ENCODE measurements at regions not wholly inside any gene's neighbourhood (a gene's known extent, or its start where the extent isn't known, plus 50 kb on each side); places are given as distances from the start of the nearest gene placed in this dataset.

GRCh38 chr11:110778343-110778742 is 66.1 kb upstream of the ARHGAP20 start:
- Histone ChIP-seq H3K36me3 (replicated peaks in 1 of 2; ENCODE audit: control insufficient read depth in 2 of 2, insufficient read depth in 2 of 2, low read length in 2 of 2) (no peaks in the 10 kb centered on the region), H3K4me3 (ENCODE audit: low read length in 2 of 2) (no peak overlapping the region), H2BK12ac (ENCODE audit: low read length) (no peak overlapping the region), H3K14ac (ENCODE audit: low read length) (no peak overlapping the region), H2AK5ac (ENCODE audit: low read depth, low read length) (no peak overlapping the region), H4K8ac (ENCODE audit: low read depth, low read length) (no peak overlapping the region), H3K27me3 (ENCODE audit: control insufficient read depth in 3 of 3, insufficient read depth in 3 of 3, low read depth in 1 of 3, low read length in 3 of 3) (no peaks in the 10 kb centered on the region), H3K79me1 (ENCODE audit: low read depth, low read length) (no peaks in the 10 kb centered on the region), H4K91ac (ENCODE audit: low read depth, low read length, poor library complexity) (no peak overlapping the region), H2BK120ac (ENCODE audit: low read depth, low read length) (no peak overlapping the region), H3K4ac (ENCODE audit: low read length) (no peak overlapping the region), H3K4me1 (ENCODE audit: control insufficient read depth in 2 of 2, insufficient read depth in 1 of 2, low read depth in 1 of 2, low read length in 2 of 2) (no peaks in the 10 kb centered on the region), H2BK5ac (ENCODE audit: low read length) (no peak overlapping the region), H3K23ac (ENCODE audit: low read depth, low read length, poor library complexity) (no peak overlapping the region), H3K9me3 (replicated peaks in 1 of 2; ENCODE audit: control insufficient read depth in 2 of 2, insufficient read depth in 1 of 2, low read depth in 1 of 2, low read length in 2 of 2) (no peaks in the 10 kb centered on the region), H3K9ac (ENCODE audit: low read depth, low read length, poor library complexity) (no peak overlapping the region), H2BK15ac (ENCODE audit: low read length) (no peak overlapping the region), H3K4me2 (ENCODE audit: insufficient read depth, low read length, poor library complexity, severe bottlenecking) (no peak overlapping the region), H3K18ac (ENCODE audit: low read length) (no peak overlapping the region), H2AFZ (ENCODE audit: low read length) (no peak overlapping the region), H3K27ac (replicated peaks; ENCODE audit: low read length) (no peak overlapping the region)
- WGBS, 2 donors (ENCODE audit: extremely low coverage in 2 of 2, insufficient read length in 2 of 2, insufficient replicate concordance in 1 of 2), result no CpG with 5 or more reads among the region's 1 CpG
- no peak for DNase-seq (ENCODE audit: low spot score)

- Histone ChIP-seq H3K27ac (replicated peaks; ENCODE audit: low read length) (no peak overlapping the region), H3K9ac (ENCODE audit: low read depth, low read length, poor library complexity) (no peak overlapping the region), H4K91ac (ENCODE audit: low read depth, low read length, poor library complexity) (no peak overlapping the region), H3K4me1 (ENCODE audit: control insufficient read depth in 2 of 2, insufficient read depth in 1 of 2, low read depth in 1 of 2, low read length in 2 of 2) (no peaks in the 10 kb centered on the region), H3K4me3 (ENCODE audit: low read length in 2 of 2) (no peak overlapping the region), H2AFZ (ENCODE audit: low read length) (no peak overlapping the region), H3K18ac (ENCODE audit: low read length) (no peak overlapping the region), H2BK120ac (ENCODE audit: low read depth, low read length) (no peak overlapping the region), H2BK12ac (ENCODE audit: low read length) (no peak overlapping the region), H4K8ac (ENCODE audit: low read depth, low read length) (no peak overlapping the region), H2BK5ac (ENCODE audit: low read length) (no peak overlapping the region), H3K27me3 (ENCODE audit: control insufficient read depth in 3 of 3, insufficient read depth in 3 of 3, low read depth in 1 of 3, low read length in 3 of 3) (no peaks in the 10 kb centered on the region), H3K4me2 (ENCODE audit: insufficient read depth, low read length, poor library complexity, severe bottlenecking) (no peak overlapping the region), H3K4ac (ENCODE audit: low read length) (no peak overlapping the region), H3K36me3 (replicated peaks in 1 of 2; ENCODE audit: control insufficient read depth in 2 of 2, insufficient read depth in 2 of 2, low read length in 2 of 2) (no peaks in the 10 kb centered on the region), H2AK5ac (ENCODE audit: low read depth, low read length) (no peak overlapping the region), H3K23ac (ENCODE audit: low read depth, low read length, poor library complexity) (no peak overlapping the region), H2BK15ac (ENCODE audit: low read length) (no peak overlapping the region), H3K9me3 (replicated peaks in 1 of 2; ENCODE audit: control insufficient read depth in 2 of 2, insufficient read depth in 1 of 2, low read depth in 1 of 2, low read length in 2 of 2) (no peaks in the 10 kb centered on the region), H3K79me1 (ENCODE audit: low read depth, low read length) (no peaks in the 10 kb centered on the region), H3K14ac (ENCODE audit: low read length) (no peak overlapping the region)
- WGBS, 2 donors (ENCODE audit: extremely low coverage in 2 of 2, insufficient read length in 2 of 2, insufficient replicate concordance in 1 of 2), result no CpG with 5 or more reads among the region's 2 CpGs
- DNase-seq (ENCODE audit: low spot score), result no peak
Measured at GRCh38 chr11:110777775-110778174, 65.5 kb upstream of the ARHGAP20 start.

GRCh38 chr11:110776081-110776480 is 63.8 kb upstream of the ARHGAP20 start:
- no peak overlapping the region for H2BK120ac ChIP-seq (ENCODE audit: low read depth, low read length)
- H2BK12ac ChIP-seq (ENCODE audit: low read length), result no peak overlapping the region
- no peaks in the 10 kb centered on the region for H3K4me1 ChIP-seq (ENCODE audit: control insufficient read depth in 2 of 2, insufficient read depth in 1 of 2, low read depth in 1 of 2, low read length in 2 of 2)
- no peaks in the 10 kb centered on the region for H3K9me3 ChIP-seq (replicated peaks in 1 of 2; ENCODE audit: control insufficient read depth in 2 of 2, insufficient read depth in 1 of 2, low read depth in 1 of 2, low read length in 2 of 2)
- H3K27ac ChIP-seq (replicated peaks; ENCODE audit: low read length), result no peak overlapping the region
- H3K36me3 ChIP-seq (replicated peaks in 1 of 2; ENCODE audit: control insufficient read depth in 2 of 2, insufficient read depth in 2 of 2, low read length in 2 of 2), result no peaks in the 10 kb centered on the region
- no peaks in the 10 kb centered on the region for H3K27me3 ChIP-seq (ENCODE audit: control insufficient read depth in 3 of 3, insufficient read depth in 3 of 3, low read depth in 1 of 3, low read length in 3 of 3)
- H4K91ac ChIP-seq (ENCODE audit: low read depth, low read length, poor library complexity), result no peak overlapping the region
- no peak overlapping the region for H3K4me3 ChIP-seq (ENCODE audit: low read length in 2 of 2)
- H3K9ac ChIP-seq (ENCODE audit: low read depth, low read length, poor library complexity), result no peak overlapping the region
- H2AK5ac ChIP-seq (ENCODE audit: low read depth, low read length), result no peak overlapping the region
- H4K8ac ChIP-seq (ENCODE audit: low read depth, low read length), result no peak overlapping the region
- no peak overlapping the region for H2AFZ ChIP-seq (ENCODE audit: low read length)
- H3K23ac ChIP-seq (ENCODE audit: low read depth, low read length, poor library complexity), result no peak overlapping the region
- no peak overlapping the region for H3K18ac ChIP-seq (ENCODE audit: low read length)
- H3K79me1 ChIP-seq (ENCODE audit: low read depth, low read length), result no peaks in the 10 kb centered on the region
- no peak overlapping the region for H2BK5ac ChIP-seq (ENCODE audit: low read length)
- DNase-seq (ENCODE audit: low spot score), result no peak
- H3K4me2 ChIP-seq (ENCODE audit: insufficient read depth, low read length, poor library complexity, severe bottlenecking), result no peak overlapping the region
- no peak overlapping the region for H3K4ac ChIP-seq (ENCODE audit: low read length)
- no peak overlapping the region for H2BK15ac ChIP-seq (ENCODE audit: low read length)
- no CpG with 5 or more reads among the region's 2 CpGs for WGBS, 2 donors (ENCODE audit: extremely low coverage in 2 of 2, insufficient read length in 2 of 2, insufficient replicate concordance in 1 of 2)
- H3K14ac ChIP-seq (ENCODE audit: low read length), result no peak overlapping the region

- Histone ChIP-seq H3K4me2 (ENCODE audit: insufficient read depth, low read length, poor library complexity, severe bottlenecking) (no peak overlapping the region), H3K27ac (replicated peaks; ENCODE audit: low read length) (no peak overlapping the region), H2AK5ac (ENCODE audit: low read depth, low read length) (no peak overlapping the region), H2BK12ac (ENCODE audit: low read length) (no peak overlapping the region), H3K4me1 (ENCODE audit: control insufficient read depth in 2 of 2, insufficient read depth in 1 of 2, low read depth in 1 of 2, low read length in 2 of 2) (no peaks in the 10 kb centered on the region), H3K23ac (ENCODE audit: low read depth, low read length, poor library complexity) (no peak overlapping the region), H2AFZ (ENCODE audit: low read length) (no peak overlapping the region), H3K4ac (ENCODE audit: low read length) (no peak overlapping the region), H3K14ac (ENCODE audit: low read length) (no peak overlapping the region), H3K4me3 (ENCODE audit: low read length in 2 of 2) (no peak overlapping the region), H3K27me3 (ENCODE audit: control insufficient read depth in 3 of 3, insufficient read depth in 3 of 3, low read depth in 1 of 3, low read length in 3 of 3) (no peaks in the 10 kb centered on the region), H3K18ac (ENCODE audit: low read length) (no peak overlapping the region), H2BK5ac (ENCODE audit: low read length) (no peak overlapping the region), H3K9ac (ENCODE audit: low read depth, low read length, poor library complexity) (no peak overlapping the region), H3K9me3 (replicated peaks in 1 of 2; ENCODE audit: control insufficient read depth in 2 of 2, insufficient read depth in 1 of 2, low read depth in 1 of 2, low read length in 2 of 2) (no peaks in the 10 kb centered on the region), H4K91ac (ENCODE audit: low read depth, low read length, poor library complexity) (peak overlapping the region; percentile 26), H2BK120ac (ENCODE audit: low read depth, low read length) (no peak overlapping the region), H2BK15ac (ENCODE audit: low read length) (no peak overlapping the region), H3K36me3 (replicated peaks in 1 of 2; ENCODE audit: control insufficient read depth in 2 of 2, insufficient read depth in 2 of 2, low read length in 2 of 2) (no peaks in the 10 kb centered on the region), H4K8ac (ENCODE audit: low read depth, low read length) (no peak overlapping the region), H3K79me1 (ENCODE audit: low read depth, low read length) (no peaks in the 10 kb centered on the region)
- no peak for DNase-seq (ENCODE audit: low spot score)
- WGBS, 2 donors (ENCODE audit: extremely low coverage in 2 of 2, insufficient read length in 2 of 2, insufficient replicate concordance in 1 of 2), result no CpG with 5 or more reads among the region's 3 CpGs
Measured at GRCh38 chr11:110774138-110775014, 62.1 kb upstream of the ARHGAP20 start.

Measured in neuronal stem cell (in vitro differentiated cells).